Hippocampal formation (tissue), 2 donors: ENCODE measurements at regions not wholly inside any gene's neighbourhood (a gene's known extent, or its start where the extent isn't known, plus 50 kb on each side); places are given as distances from the start of the nearest gene placed in this dataset.
A peak's percentile ranks its signal among the peaks of the same experiment; 100 is the strongest.

ENCODE experiments used
- DNase-seq, 2 donors: peaks; one replicate each; lab custom pipeline; 2025; lab: John Stamatoyannopoulos, UW

- no peak for DNase-seq
Measured at GRCh38 chr7:33701189-33701740, 204.1 kb upstream of the BMPER start.

DNA sequence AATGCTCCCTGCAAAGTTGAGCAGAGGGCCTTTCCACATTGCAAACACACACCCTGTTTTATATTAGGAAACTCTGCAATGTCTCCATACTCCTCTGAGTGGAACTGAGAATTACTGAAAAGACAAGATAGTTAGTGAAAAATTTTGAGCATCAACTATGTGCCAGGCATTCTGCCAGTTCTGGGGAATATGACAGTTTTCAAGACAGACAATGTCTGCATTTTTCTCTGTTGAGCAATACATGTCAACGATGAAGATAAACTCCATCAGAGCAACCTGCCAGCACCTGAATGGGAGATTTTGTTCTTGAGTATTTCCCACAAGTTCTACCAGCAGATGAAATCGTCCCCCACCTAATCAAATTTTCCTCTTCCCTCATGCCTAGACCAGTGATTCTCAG is 203.4 kb upstream of the BMPER start:
- no peak for DNase-seq

DNA sequence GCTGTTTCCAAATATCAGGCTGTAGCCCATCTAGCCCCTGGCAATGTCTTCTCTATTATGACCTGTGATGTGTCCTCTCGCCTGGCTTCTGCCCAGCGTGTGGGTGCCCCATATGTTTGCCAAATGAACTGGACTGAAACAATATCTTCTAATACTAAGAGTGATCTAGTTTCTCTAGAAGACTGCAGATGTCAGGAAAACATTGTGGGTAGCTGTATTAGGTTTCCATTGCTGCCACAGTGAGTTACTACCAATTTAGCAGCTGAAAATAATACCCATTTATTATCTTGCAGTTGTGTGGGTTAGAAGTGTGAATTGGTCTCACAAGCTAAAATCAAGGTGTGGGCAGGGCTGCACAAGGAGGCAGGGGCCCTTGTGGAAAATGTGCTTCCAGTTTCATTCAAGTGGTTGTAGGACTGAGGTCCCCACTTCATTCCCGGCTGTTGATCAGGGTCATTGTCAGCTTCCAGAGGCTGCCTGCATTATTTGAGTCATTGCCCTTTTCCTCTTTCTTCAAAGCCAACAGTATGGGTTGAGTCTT is 202.8 kb upstream of the BMPER start:
- DNase-seq = no peak

- no peak for DNase-seq
Measured at GRCh38 chr7:33705333-33705833, 200.0 kb upstream of the BMPER start.

- no peak for DNase-seq
Measured at GRCh38 chr7:33706186-33706585, 199.2 kb upstream of the BMPER start.

DNA sequence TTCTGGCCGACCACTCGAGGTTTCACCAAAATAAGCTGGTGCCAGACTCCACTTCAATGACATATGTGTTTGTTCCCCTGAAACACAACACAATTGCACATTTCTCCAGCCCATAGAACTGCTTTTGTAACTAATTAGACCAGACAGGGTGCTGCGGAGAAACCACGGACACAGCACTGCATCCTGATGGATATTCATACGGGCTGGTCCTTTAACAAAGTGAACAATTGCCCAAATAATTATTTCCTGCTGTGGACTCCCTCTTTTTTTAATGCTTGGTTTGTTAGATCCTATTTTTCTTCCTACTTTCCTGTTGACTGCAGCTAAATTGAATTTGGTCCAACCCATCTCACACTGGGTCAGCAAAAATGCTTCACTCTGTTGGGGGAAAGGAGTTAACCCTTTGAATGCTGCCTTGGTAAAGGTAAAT is 198.6 kb upstream of the BMPER start:
- DNase-seq = no peak

- no peak for DNase-seq
Measured at GRCh38 chr7:33707427-33707826, 197.9 kb upstream of the BMPER start.

- DNase-seq = no peak
Measured at GRCh38 chr7:33710608-33711007, 194.7 kb upstream of the BMPER start.

DNA sequence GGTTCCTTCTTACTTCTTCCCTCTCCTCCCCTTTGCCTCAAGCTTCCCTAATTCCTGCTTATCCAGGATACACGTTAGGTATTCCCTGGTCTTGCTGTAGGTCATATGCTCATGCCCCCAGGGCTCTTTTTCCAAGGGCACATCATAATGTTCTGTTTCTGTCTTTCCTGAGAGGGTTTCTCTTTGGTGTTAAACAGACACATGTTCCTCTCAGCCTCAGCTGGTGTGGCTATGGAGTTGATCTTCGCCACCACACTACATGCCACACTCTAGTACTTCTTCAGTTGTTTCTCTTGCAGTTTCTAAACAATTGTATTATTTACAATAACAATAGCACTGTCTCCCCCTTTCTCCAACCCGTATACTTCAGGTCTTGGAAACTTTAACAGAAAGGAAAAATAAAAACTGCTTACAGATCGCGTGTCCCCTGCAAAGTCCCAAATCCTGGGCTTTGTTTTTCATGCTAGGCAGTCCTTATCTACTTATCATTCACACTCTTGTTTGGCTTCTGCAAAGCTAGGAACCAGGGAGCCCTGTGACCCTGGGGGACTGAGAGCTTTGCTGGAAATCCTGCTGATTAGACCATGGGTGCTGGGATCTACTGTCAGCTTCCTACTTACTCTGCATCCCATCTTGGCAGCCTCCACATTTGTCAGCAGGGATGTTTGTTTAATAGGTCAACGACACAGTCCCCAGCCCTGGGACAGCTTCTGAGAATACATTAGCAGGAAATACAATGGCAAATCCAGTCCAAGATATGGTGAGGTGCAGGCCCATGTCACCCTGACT is 193.9 kb upstream of the BMPER start:
- no peak for DNase-seq

GRCh38 chr7:33712020-33712414 is 193.3 kb upstream of the BMPER start:
- DNase-seq = no peak

DNA sequence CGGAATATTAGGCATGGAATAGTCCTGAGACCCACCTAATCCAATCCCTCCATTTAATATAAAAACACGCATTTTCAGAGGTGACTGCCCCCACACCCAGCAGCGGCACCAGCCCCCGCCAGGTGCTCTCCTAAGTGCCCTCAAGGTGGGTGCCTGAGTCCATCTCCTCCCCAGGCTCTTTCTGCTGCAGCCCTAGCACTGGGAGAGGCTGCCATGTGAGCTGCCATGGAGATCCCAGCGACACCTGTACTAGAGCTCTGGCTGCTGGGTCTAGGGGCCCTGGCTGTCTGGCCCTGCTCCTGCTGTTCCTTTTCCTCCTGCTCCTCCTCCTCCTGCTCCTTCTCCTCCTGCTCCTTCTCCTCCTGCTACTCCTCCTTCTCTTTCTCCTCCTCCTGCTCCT is 191.1 kb upstream of the BMPER start:
- DNase-seq = no peak

DNA sequence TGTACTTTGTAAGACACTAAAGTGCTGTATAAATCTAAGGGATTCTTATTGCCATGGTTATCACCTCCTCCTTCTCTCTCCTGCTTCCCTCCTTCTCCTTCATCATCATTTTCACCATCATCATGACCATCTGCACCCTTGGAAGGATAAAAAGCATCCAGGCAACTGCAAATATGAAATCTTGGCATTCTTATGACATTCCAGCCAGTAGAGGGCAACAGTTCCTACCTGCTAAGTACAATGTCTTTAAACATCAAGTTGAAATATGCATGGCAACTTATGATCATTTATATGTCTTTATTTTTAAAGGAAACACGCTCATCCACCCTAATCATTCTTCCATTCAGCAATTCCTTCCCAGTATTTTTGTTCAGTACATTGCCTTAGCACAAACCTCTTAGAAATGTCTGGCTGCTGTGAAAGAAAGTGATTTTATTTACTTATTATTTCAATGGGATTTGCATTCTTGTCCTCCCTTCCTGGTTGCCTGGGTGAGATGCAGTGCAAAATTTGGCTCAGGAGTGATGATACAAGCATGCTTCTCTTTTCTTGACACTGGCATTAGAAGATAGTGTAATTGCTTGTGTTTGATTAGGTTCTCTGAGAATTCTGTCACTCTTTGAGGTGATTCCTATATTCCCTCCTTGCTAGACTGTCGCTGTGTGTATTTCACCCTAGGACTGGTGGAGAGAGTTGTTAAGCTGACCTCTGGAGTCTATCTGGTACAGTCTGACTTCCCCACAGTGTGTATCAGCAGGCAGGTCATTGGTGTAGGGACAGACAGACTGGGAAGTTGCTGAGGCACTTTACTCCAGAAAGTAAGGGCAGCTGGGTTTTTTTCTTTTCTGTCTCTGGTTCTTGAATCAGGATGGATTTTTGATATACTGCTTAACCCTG is 188.5 kb upstream of the BMPER start:
- no peak for DNase-seq

GRCh38 chr7:33719059-33719581 is 186.2 kb upstream of the BMPER start:
- no peak for DNase-seq

DNA sequence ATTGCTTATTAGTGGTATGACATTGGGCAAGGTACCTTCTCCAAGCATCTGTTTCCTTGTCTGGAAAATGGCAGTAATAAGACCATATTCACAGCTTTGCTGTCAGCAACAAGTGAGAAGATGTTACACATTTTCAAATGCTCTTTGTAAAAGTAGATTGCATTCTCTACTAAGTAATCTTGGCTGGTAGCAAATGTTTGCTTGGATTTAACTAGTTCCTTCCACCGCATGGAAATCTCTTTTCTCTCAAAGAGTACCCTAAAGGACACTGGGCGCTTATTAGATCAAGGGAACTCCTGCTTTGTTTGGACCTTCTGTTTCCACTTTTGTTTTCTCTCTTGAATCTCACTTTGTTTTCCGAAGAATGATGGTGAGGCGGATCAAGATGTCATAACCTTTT is 185.2 kb upstream of the BMPER start:
- no peak for DNase-seq

GRCh38 chr7:33720870-33721269 is 184.5 kb upstream of the BMPER start:
- DNase-seq = no peak

GRCh38 chr7:33721895-33722294 is 183.4 kb upstream of the BMPER start:
- no peak for DNase-seq

DNA sequence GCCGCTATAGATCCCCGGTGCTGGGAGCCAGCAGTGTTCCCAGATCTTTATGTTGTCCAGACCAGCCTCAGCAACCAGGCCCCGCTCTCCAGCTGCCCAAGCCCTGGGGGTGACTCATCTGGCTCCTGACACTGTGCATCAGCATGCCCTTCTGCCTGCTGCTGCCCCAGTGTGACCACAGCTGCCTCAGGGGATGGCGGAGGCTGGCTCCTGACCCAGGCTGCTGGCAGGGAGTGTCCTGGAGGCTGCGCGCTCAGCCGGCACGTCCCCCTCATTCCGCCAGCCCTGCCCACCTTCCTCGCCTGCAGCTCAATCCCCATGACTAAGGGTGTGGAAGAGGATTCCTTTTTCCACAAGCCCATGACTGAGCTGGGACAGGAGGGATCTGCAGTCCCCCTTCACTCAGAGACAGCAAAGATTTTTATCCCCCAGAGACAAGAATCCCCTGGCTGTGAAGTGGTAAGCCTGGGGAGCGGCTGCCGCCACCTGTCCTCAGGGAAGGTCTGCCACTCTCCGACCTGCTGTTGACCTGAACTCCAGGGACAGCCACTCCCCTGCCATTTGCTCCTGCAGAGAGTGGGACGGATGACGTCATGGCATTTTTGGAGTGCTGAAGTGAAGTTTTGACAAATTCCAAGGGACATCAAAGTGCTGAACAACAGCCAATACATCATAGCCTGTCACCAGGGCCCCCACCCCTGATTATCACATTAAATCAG is 182.8 kb upstream of the BMPER start:
- peak in 1 of 2 donors; percentile 9 for DNase-seq

DNA sequence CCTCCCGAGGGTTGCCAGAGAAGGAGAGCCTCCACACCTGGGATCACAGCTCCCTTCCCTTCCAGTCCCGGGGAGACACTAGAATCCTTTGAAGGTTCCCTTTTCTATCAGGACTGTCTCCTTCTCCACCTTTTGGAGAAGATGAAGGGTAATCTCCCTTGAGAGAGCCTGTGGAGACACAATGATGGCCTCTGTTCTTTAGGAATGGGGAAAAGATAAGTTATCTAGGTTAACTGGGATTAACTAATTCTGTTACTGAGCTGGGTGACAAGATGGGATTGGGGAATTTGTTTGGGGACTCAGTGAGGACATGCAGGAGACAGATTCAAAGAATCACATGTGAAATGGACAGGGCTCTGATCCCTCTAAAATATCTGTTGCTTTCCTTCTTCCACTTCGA is 181.1 kb upstream of the BMPER start:
- DNase-seq = no peak

DNA sequence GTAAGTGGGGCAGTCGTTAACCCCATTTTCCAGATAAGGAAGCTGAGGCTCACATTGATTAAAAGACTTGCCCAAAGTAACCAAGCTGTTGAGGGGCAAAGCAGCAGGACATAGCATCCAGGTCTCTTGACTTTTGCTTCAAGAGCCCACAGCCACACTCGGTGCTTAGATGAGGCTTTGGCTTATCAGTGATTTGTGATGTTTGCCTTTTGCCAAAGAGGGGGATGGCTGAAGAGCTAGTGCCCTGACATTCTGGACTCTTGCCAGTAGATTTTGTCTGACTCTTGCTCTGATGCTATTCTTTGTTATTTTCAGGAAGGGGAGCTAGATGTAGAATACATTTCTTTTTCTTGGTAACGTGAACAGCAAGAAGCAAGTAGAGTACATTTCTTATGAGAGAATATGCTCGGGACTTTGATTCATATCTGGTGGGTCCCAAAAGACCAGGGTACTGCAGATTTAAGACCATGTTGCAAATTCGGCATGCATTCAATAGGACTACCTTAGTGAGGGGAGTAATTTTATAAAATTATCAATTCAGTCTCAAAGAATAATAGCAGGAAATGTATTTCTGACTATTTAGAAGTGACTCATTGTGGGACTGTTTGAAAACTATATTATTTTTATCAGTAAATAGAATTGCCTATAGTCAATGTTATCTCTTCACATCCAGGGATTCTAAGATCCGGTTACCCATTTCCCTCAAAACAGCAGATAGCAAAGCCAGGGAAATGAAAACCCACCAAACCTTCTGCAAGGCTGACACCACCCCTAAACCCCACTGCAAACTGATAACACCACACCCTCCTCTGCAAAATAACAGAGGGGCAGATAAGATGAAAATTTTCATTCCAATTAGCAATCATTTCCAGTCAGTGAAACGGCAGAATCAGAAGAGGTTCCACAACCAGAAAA is 180.0 kb upstream of the BMPER start:
- no peak for DNase-seq

DNA sequence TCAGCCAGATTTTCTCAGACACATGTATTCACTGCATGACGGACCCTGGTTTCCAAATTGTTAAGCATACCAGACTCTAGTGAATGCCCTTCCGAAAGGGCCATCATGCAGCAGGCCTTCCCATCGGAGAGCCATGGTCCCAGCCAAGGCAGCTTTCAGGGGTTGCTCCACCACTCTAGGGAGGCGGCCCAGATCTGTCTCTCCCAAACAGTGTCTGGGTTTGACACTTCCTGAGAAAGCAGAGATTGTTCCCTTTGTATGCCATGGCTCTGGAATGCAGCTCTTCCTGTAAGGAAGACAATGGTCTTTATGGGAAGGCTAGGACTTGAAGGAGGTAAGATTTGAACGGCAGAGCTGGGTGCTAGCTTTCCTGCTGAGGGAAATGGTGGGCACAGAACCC is 178.8 kb upstream of the BMPER start:
- no peak for DNase-seq
